K562 (cell line): ENCODE measurements at regions not wholly inside any gene's neighbourhood (a gene's known extent, or its start where the extent isn't known, plus 50 kb on each side); places are given as distances from the start of the nearest gene placed in this dataset.

Experiments used
- BCOR ChIP-seq: fragments of 450-650 bp; IDR thresholded peaks from 2 replicates; pipeline ENCODE4 v1.6.1; 2016
- CBX5 ChIP-seq: IDR thresholded peaks from 2 replicates; pipeline ENCODE4 v1.6.1; 2014; ENCODE audit warnings: low read depth, borderline replicate concordance
- EHMT2 ChIP-seq: fragments of 450-650 bp; IDR thresholded peaks from 2 replicates; pipeline ENCODE4 v1.6.1; 2018; ENCODE audit warnings: antibody characterized with exemption
- IFI16 ChIP-seq: fragments of 250-450 bp; sonication (Bioruptor Pico); IDR thresholded peaks from 2 replicates; pipeline ENCODE4 v2.1.2; 2022; ENCODE audit warnings: mild to moderate bottlenecking, inconsistent platforms
- MBD2 ChIP-seq: sonication (generic); IDR thresholded peaks from 2 replicates; pipeline ENCODE4 v1.6.1; 2016; ENCODE audit warnings: low read depth, borderline replicate concordance
- NBN ChIP-seq: fragments of 450-650 bp; IDR thresholded peaks from 2 replicates; pipeline ENCODE4 v1.6.1; 2016; ENCODE audit warnings: low read depth, mild to moderate bottlenecking
- PHB ChIP-seq: fragments of 250-450 bp; sonication (Bioruptor Pico); IDR thresholded peaks from 2 replicates; pipeline ENCODE4 v1.5.0; 2021
- PML ChIP-seq: IDR thresholded peaks from 2 replicates; pipeline ENCODE4 v1.6.1; 2012; ENCODE audit warnings: low read length, inconsistent platforms
- POLR2H ChIP-seq: IDR thresholded peaks from 2 replicates; pipeline ENCODE4 v1.6.1; 2016; ENCODE audit warnings: missing genetic modification characterization, low read depth, mild to moderate bottlenecking, control low read depth, missing compliant biosample characterization, moderate library complexity
- TCF7L2 ChIP-seq: fragments of 150-350 bp; IDR thresholded peaks from 2 replicates; pipeline ENCODE4 v1.6.1; 2016; ENCODE audit warnings: low read depth, mild to moderate bottlenecking, low read length, moderate library complexity
- ZFP36 ChIP-seq: fragments of 150-350 bp; IDR thresholded peaks from 2 replicates; pipeline ENCODE4 v1.6.1; 2018; ENCODE audit warnings: low read length, low read depth; ENCODE audit not compliant: partially characterized antibody
- TF ChIP-seq, protein P1 (sequence below): fragments of 200-600 bp; sonication (generic); IDR thresholded peaks from one replicate; pipeline ENCODE4 v1.6.1; 2012; ENCODE audit warnings: mild to moderate bottlenecking, low read depth, low read length, inconsistent platforms
- TF ChIP-seq, protein P2 (sequence below): fragments of 250-450 bp; sonication (Bioruptor Pico); IDR thresholded peaks from 2 replicates; pipeline ENCODE4 v1.8.0; 2021; ENCODE audit warnings: moderate library complexity, mild to moderate bottlenecking, inconsistent platforms
- TF ChIP-seq, protein P3 (sequence below): sonication (generic); formaldehyde crosslinking; IDR thresholded peaks from 2 replicates; pipeline ENCODE4 v1.8.1; 2023; ENCODE audit warnings: mild to moderate bottlenecking, missing genetic modification reagents
- TF ChIP-seq, protein P4 (sequence below): sonication (generic); formaldehyde crosslinking; IDR thresholded peaks from 2 replicates; pipeline ENCODE4 v1.9.0; 2022; ENCODE audit warnings: mild to moderate bottlenecking, missing genetic modification reagents

DNA sequence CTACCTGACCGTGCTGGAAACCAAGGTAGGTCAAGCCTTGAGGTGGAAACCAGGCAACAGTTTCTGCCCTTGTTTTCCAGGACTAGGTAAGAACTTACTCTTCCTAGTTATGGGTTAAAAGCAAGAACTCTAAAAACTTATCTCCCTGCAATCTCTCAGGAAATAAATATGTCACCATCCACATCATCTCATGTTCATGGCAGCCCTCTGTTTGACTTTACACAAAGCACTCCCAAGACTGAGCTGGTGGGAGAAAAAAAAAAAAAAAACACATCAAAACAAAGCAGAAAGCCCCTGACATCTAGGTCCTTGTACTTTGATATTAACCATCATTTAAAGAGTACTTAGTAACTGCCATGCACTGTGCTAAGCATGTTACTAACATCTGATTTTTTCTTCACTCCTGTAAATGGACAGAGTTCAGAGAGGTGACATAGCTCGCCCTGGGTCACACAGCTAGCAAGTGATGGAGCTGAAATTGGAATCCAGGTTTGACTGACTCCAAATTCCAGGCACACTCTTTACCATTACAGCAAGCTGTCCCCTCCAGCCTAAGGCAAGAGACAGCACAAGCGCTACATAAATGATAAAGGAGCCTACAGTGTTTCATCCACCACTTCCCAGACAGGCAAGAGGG is 102.8 kb upstream of the NOCT start (continued):
- TF ChIP-seq, protein P1, sequence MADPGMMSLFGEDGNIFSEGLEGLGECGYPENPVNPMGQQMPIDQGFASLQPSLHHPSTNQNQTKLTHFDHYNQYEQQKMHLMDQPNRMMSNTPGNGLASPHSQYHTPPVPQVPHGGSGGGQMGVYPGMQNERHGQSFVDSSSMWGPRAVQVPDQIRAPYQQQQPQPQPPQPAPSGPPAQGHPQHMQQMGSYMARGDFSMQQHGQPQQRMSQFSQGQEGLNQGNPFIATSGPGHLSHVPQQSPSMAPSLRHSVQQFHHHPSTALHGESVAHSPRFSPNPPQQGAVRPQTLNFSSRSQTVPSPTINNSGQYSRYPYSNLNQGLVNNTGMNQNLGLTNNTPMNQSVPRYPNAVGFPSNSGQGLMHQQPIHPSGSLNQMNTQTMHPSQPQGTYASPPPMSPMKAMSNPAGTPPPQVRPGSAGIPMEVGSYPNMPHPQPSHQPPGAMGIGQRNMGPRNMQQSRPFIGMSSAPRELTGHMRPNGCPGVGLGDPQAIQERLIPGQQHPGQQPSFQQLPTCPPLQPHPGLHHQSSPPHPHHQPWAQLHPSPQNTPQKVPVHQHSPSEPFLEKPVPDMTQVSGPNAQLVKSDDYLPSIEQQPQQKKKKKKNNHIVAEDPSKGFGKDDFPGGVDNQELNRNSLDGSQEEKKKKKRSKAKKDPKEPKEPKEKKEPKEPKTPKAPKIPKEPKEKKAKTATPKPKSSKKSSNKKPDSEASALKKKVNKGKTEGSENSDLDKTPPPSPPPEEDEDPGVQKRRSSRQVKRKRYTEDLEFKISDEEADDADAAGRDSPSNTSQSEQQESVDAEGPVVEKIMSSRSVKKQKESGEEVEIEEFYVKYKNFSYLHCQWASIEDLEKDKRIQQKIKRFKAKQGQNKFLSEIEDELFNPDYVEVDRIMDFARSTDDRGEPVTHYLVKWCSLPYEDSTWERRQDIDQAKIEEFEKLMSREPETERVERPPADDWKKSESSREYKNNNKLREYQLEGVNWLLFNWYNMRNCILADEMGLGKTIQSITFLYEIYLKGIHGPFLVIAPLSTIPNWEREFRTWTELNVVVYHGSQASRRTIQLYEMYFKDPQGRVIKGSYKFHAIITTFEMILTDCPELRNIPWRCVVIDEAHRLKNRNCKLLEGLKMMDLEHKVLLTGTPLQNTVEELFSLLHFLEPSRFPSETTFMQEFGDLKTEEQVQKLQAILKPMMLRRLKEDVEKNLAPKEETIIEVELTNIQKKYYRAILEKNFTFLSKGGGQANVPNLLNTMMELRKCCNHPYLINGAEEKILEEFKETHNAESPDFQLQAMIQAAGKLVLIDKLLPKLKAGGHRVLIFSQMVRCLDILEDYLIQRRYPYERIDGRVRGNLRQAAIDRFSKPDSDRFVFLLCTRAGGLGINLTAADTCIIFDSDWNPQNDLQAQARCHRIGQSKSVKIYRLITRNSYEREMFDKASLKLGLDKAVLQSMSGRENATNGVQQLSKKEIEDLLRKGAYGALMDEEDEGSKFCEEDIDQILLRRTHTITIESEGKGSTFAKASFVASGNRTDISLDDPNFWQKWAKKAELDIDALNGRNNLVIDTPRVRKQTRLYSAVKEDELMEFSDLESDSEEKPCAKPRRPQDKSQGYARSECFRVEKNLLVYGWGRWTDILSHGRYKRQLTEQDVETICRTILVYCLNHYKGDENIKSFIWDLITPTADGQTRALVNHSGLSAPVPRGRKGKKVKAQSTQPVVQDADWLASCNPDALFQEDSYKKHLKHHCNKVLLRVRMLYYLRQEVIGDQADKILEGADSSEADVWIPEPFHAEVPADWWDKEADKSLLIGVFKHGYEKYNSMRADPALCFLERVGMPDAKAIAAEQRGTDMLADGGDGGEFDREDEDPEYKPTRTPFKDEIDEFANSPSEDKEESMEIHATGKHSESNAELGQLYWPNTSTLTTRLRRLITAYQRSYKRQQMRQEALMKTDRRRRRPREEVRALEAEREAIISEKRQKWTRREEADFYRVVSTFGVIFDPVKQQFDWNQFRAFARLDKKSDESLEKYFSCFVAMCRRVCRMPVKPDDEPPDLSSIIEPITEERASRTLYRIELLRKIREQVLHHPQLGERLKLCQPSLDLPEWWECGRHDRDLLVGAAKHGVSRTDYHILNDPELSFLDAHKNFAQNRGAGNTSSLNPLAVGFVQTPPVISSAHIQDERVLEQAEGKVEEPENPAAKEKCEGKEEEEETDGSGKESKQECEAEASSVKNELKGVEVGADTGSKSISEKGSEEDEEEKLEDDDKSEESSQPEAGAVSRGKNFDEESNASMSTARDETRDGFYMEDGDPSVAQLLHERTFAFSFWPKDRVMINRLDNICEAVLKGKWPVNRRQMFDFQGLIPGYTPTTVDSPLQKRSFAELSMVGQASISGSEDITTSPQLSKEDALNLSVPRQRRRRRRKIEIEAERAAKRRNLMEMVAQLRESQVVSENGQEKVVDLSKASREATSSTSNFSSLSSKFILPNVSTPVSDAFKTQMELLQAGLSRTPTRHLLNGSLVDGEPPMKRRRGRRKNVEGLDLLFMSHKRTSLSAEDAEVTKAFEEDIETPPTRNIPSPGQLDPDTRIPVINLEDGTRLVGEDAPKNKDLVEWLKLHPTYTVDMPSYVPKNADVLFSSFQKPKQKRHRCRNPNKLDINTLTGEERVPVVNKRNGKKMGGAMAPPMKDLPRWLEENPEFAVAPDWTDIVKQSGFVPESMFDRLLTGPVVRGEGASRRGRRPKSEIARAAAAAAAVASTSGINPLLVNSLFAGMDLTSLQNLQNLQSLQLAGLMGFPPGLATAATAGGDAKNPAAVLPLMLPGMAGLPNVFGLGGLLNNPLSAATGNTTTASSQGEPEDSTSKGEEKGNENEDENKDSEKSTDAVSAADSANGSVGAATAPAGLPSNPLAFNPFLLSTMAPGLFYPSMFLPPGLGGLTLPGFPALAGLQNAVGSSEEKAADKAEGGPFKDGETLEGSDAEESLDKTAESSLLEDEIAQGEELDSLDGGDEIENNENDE: no peak
- no peak for TF ChIP-seq PML
- TF ChIP-seq POLR2H: no peak
- TF ChIP-seq ZFP36: peak; percentile 49
- TF ChIP-seq MBD2: no peak
- TF ChIP-seq IFI16: no peak
- TF ChIP-seq, protein P2, sequence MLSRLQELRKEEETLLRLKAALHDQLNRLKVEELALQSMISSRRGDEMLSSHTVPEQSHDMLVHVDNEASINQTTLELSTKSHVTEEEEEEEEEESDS (CRISPR knock-in tag): no peak
- no peak for TF ChIP-seq CBX5
- TF ChIP-seq PHB (CRISPR knock-in tag): no peak
- TF ChIP-seq TCF7L2: no peak
- TF ChIP-seq, protein P3, sequence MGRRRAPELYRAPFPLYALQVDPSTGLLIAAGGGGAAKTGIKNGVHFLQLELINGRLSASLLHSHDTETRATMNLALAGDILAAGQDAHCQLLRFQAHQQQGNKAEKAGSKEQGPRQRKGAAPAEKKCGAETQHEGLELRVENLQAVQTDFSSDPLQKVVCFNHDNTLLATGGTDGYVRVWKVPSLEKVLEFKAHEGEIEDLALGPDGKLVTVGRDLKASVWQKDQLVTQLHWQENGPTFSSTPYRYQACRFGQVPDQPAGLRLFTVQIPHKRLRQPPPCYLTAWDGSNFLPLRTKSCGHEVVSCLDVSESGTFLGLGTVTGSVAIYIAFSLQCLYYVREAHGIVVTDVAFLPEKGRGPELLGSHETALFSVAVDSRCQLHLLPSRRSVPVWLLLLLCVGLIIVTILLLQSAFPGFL (CRISPR knock-in tag): no peak
- no peak for TF ChIP-seq NBN
- no peak for TF ChIP-seq EHMT2
- TF ChIP-seq, protein P4, sequence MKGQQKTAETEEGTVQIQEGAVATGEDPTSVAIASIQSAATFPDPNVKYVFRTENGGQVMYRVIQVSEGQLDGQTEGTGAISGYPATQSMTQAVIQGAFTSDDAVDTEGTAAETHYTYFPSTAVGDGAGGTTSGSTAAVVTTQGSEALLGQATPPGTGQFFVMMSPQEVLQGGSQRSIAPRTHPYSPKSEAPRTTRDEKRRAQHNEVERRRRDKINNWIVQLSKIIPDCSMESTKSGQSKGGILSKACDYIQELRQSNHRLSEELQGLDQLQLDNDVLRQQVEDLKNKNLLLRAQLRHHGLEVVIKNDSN (CRISPR knock-in tag): no peak
- TF ChIP-seq BCOR: peak; percentile 67
